GM12891 (cell line): ENCODE measurements at regions not wholly inside any gene's neighbourhood (a gene's known extent, or its start where the extent isn't known, plus 50 kb on each side); places are given as distances from the start of the nearest gene placed in this dataset.

Experiments used
- POLR2A ChIP-seq: IDR thresholded peaks from 2 replicates; pipeline ENCODE4 v1.6.1; 2011; ENCODE audit warnings: low read depth, low read length, control low read depth
- POLR2AphosphoS5 ChIP-seq: IDR thresholded peaks from 2 replicates; pipeline ENCODE4 v1.6.1; 2011; ENCODE audit warnings: low read depth, low read length, control low read depth
- SPI1 ChIP-seq: IDR thresholded peaks from 2 replicates; pipeline ENCODE4 v1.6.1; 2011; ENCODE audit warnings: low read depth, low read length, control low read depth
- TAF1 ChIP-seq: IDR thresholded peaks from 2 replicates; pipeline ENCODE4 v1.6.1; 2011; ENCODE audit warnings: low read depth, low read length, control low read depth

DNA sequence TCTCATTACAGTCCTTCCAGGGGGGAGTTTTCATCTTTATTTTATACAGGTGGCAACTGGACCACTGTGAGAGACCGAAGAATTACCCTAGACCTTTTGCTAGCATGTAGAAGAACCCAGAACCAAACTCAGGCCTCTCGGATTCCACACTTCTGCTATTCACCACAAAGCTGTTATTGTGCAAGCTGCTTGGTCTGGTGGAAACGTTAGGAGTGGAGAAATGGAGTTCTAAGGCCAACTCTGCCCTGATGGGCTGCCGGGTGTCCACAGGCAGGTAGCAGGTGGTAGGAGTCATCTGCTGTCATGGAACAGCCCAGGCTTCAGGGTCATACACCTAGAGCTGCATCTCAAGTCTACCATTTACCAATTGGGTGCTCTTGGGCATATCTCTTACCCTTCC, 218.8 kb downstream of the BCL11A start:
- TF ChIP-seq POLR2A (no peak), TAF1 (no peak), POLR2AphosphoS5 (no peak), SPI1 (no peak)
